Upper lobe of left lung (tissue), 6 donors: ENCODE measurements at regions not wholly inside any gene's neighbourhood (a gene's known extent, or its start where the extent isn't known, plus 50 kb on each side); places are given as distances from the start of the nearest gene placed in this dataset.

Experiments
- ATAC-seq, 2 donors: fragments of 200-7000 bp; cut with Tn5 transposase; one replicate each; pipeline ENCODE4 v1.9.1; 2022; ENCODE audit warnings: mild to moderate bottlenecking in 2 of 2, moderate library complexity in 2 of 2; ENCODE audit not compliant: low FRiP score in 2 of 2
- DNase-seq, 2 donors: peaks; one replicate each; pipeline ENCODE4 v3.0.0-alpha.2; 2019 to 2020
- H3K27ac ChIP-seq, 4 donors: fragments of 200-600 bp; sonication (generic); one replicate each; pipeline ENCODE4 v1.5.1; 2016 to 2019
- H3K27me3 ChIP-seq, 4 donors: fragments of 200-600 bp; sonication (generic); one replicate each; pipeline ENCODE4 v1.5.1; 2017 to 2019
- H3K36me3 ChIP-seq, 4 donors: fragments of 200-600 bp; sonication (generic); one replicate each; pipeline ENCODE4 v1.5.1; 2016 to 2019
- H3K4me1 ChIP-seq, 4 donors: fragments of 200-600 bp; sonication (generic); one replicate each; pipeline ENCODE4 v1.5.1; 2018 to 2019
- H3K4me3 ChIP-seq, 4 donors: fragments of 200-600 bp; sonication (generic); one replicate each; pipeline ENCODE4 v1.5.1; 2017 to 2019; ENCODE audit warnings: mild to moderate bottlenecking in 2 of 4, moderate library complexity in 1 of 4
- H3K9me3 ChIP-seq, 4 donors: fragments of 200-600 bp; sonication (generic); one replicate each; pipeline ENCODE4 v1.5.1; 2018 to 2019
- EP300 ChIP-seq, 4 donors: sonication (generic); formaldehyde crosslinking; IDR thresholded peaks; one replicate each; pipeline ENCODE4 v1.5.1; 2017; ENCODE audit warnings: antibody characterized with exemption in 4 of 4, control low read depth in 2 of 4
- POLR2A ChIP-seq, 4 donors: fragments of 450-650 bp; IDR thresholded peaks; one replicate each; pipeline ENCODE4 v1.5.1; 2016 to 2017; ENCODE audit warnings: antibody characterized with exemption in 4 of 4, mild to moderate bottlenecking in 2 of 4
- POLR2AphosphoS5 ChIP-seq, 2 donors: sonication (generic); formaldehyde crosslinking; IDR thresholded peaks; one replicate each; pipeline ENCODE4 v1.5.1; 2017; ENCODE audit warnings: antibody characterized with exemption in 2 of 2
- WGBS, 2 donors: methylation state at CpG; one replicate each; pipeline ENCODE4 v1.1.5; 2017 to 2018; 5-methylcytosine and 5-hydroxymethylcytosine counted together
- TF ChIP-seq, protein P1 (sequence below), 6 experiments: fragments of 450-650 bp in 4 of 6; fragments of 200-600 bp in 2 of 6; sonication (generic) in 2 of 6; IDR thresholded peaks; one replicate each; pipeline ENCODE4 v1.5.1; 2016 to 2019; ENCODE audit warnings: antibody characterized with exemption in 6 of 6
- donor health status: DM: no; HTN: no; CAD: no; lungs with moderate emphysema.
- donor health status: DM: no; HTN: yes; CAD: no; lungs with severe emphysema.

DNA sequence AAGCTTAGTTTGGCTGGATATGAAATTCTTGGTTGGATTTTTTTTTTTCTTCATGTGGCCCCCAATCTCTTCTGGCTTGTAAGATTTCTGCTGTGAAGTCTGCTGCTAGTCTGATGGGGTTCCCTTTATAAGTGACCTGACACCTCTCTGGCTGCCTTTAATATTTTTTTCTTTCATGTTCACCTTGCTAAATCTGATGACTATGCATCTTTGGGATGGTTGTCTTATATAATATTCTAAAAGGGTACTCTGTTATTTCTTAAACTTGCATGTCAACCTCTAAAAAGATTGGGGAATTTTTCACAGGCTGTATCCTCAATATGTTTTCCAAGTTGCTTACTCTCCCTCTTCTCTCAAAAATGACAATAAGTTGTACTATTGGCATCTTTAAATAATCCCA lies 500.0 kb downstream of the CAAP1 start:
- no peak for ATAC-seq

DNA sequence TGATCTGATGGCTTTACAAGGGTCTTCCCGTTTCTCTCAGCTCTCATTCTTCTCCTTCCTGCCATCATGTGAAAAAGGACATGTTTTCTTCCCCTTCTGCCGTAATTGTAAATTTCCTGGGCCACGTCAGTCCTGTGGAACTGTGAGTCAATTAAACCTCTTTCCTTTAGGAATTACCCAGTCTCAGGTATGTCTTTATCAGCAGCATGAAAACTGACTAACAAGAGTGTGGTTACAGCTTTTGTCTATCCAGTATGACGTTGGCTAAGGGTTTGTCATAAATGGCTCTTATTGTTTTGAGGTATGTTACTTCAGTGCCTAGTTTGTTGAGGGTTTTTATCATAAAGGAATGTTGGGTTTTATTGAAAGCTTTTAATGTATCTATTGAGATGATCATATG lies 501.6 kb downstream of the CAAP1 start:
- no peak for DNase-seq
- H3K9me3 ChIP-seq: peaks cover 0 to 16% (median 5%) of the 10 kb centered on the region in 4 donors
- no peak for ATAC-seq
- no peak overlapping the region for H3K27ac ChIP-seq
- no peaks in the 10 kb centered on the region for H3K4me1 ChIP-seq
- WGBS, 2 donors: 66 to 75% methylated on average over 4 of the region's 4 CpGs
- no peak overlapping the region for H3K4me3 ChIP-seq
- H3K36me3 ChIP-seq: no peaks in the 10 kb centered on the region
- H3K27me3 ChIP-seq: no peaks in the 10 kb centered on the region
- no peak for TF ChIP-seq POLR2A (IDR thresholded peaks at IDR 0.05)
- TF ChIP-seq EP300 (IDR thresholded peaks at IDR 0.05): no peak
- TF ChIP-seq POLR2AphosphoS5 (IDR thresholded peaks at IDR 0.05): no peak
- TF ChIP-seq, protein P1, sequence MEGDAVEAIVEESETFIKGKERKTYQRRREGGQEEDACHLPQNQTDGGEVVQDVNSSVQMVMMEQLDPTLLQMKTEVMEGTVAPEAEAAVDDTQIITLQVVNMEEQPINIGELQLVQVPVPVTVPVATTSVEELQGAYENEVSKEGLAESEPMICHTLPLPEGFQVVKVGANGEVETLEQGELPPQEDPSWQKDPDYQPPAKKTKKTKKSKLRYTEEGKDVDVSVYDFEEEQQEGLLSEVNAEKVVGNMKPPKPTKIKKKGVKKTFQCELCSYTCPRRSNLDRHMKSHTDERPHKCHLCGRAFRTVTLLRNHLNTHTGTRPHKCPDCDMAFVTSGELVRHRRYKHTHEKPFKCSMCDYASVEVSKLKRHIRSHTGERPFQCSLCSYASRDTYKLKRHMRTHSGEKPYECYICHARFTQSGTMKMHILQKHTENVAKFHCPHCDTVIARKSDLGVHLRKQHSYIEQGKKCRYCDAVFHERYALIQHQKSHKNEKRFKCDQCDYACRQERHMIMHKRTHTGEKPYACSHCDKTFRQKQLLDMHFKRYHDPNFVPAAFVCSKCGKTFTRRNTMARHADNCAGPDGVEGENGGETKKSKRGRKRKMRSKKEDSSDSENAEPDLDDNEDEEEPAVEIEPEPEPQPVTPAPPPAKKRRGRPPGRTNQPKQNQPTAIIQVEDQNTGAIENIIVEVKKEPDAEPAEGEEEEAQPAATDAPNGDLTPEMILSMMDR (IDR thresholded peaks at IDR 0.05): no peak

More for the DNA sequence above, 500.0 kb downstream of the CAAP1 start:
- Histone ChIP-seq H3K36me3 (no peaks in the 10 kb centered on the region), H3K4me1 (no peaks in the 10 kb centered on the region), H3K27ac (no peak overlapping the region), H3K9me3 (peaks cover 0 to 16% (median 5%) of the 10 kb centered on the region in 4 donors), H3K27me3 (no peaks in the 10 kb centered on the region), H3K4me3 (no peak overlapping the region)
- TF ChIP-seq, protein P1 (IDR thresholded peaks at IDR 0.05): no peak
- no peak for TF ChIP-seq EP300 (IDR thresholded peaks at IDR 0.05)
- no peak for TF ChIP-seq POLR2A (IDR thresholded peaks at IDR 0.05)
- no peak for TF ChIP-seq POLR2AphosphoS5 (IDR thresholded peaks at IDR 0.05)
- DNase-seq: no peak

DNA sequence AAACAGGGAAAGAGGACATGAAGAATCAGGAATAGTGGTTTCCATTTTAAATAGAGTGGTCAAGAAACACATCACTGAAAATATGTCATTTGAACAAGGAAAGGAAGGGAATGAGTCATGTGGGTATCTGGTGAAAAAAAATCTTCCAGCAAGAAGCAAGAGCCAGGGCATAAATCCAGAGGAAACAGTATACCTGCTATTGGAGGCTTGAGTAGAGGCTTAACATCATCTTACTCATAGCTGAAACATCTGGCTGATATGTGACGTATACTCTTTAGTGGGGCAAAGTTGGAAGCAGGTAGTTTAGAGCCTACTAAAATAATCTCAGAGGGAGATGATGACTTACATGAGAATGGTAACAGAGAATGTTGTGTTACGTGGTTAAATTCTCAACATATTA lies 517.2 kb downstream of the CAAP1 start:
- H3K27ac ChIP-seq: no peak overlapping the region
- ATAC-seq: no peak
- 93 to 94% methylated on average over 2 of the region's 2 CpGs for WGBS, 2 donors
- no peaks in the 10 kb centered on the region for H3K9me3 ChIP-seq
- H3K4me3 ChIP-seq: no peak overlapping the region
- no peaks in the 10 kb centered on the region for H3K4me1 ChIP-seq
- H3K36me3 ChIP-seq: no peaks in the 10 kb centered on the region
- H3K27me3 ChIP-seq: no peaks in the 10 kb centered on the region
- TF ChIP-seq EP300 (IDR thresholded peaks at IDR 0.05) (no peak), POLR2AphosphoS5 (IDR thresholded peaks at IDR 0.05) (no peak), POLR2A (IDR thresholded peaks at IDR 0.05) (no peak)
- TF ChIP-seq, protein P1 (IDR thresholded peaks at IDR 0.05): no peak
- DNase-seq: no peak

DNA sequence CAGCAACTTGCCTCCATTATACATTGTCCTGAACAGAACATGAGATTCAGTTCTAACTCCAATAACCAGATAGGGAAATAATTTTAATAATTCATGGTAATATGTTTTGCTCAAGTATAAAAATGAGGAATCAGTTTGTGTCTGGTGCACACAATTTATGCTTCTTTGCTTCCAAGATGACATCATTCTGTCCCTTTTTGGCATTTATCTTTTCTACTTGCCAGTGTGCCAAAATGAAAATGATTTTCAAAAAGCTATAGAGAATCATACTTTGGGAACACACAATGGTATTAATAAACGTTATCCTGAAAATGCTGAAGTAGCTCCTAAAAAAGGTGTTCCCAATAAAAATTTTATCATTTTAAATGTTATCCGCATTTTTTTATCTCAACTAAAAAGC lies 519.0 kb downstream of the CAAP1 start:
- TF ChIP-seq POLR2A (IDR thresholded peaks at IDR 0.05): no peak
- TF ChIP-seq, protein P1 (IDR thresholded peaks at IDR 0.05): no peak
- no peak for TF ChIP-seq POLR2AphosphoS5 (IDR thresholded peaks at IDR 0.05)
- no peak for TF ChIP-seq EP300 (IDR thresholded peaks at IDR 0.05)
- Histone ChIP-seq H3K36me3 (no peaks in the 10 kb centered on the region), H3K27me3 (no peaks in the 10 kb centered on the region), H3K4me3 (no peak overlapping the region), H3K27ac (no peak overlapping the region), H3K9me3 (no peaks in the 10 kb centered on the region), H3K4me1 (no peaks in the 10 kb centered on the region)
- 84 to 91% methylated on average over 2 of the region's 2 CpGs for WGBS, 2 donors
- DNase-seq: no peak
- ATAC-seq: no peak

DNA sequence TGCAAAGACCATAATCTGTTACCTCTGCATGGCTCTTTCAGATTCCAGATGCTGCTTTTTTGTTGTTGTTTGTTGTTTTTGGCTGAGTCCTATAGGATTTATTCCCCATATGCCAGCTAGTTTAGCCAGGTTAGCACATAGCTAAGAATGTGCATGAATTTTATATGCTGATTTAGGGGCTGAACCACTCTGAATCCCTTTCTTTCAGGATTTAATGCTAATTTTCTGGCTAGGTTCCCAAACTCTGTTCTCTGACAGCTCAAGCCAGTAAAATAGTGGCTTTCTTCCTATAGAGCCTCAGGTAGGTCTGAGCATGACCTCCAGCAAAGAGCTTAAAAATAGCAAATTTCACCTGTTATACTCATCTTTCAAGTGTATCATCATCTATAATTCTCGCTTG lies 521.4 kb downstream of the CAAP1 start:
- no peak for ATAC-seq
- no peak for DNase-seq
- Histone ChIP-seq H3K27ac (no peak overlapping the region), H3K36me3 (no peaks in the 10 kb centered on the region), H3K9me3 (no peaks in the 10 kb centered on the region), H3K4me3 (no peak overlapping the region), H3K4me1 (no peaks in the 10 kb centered on the region), H3K27me3 (no peaks in the 10 kb centered on the region)
- whole genome bisulfite sequencing, 2 donors: 85 to 97% methylated on average over 1 of the region's 1 CpG
- no peak for TF ChIP-seq POLR2AphosphoS5 (IDR thresholded peaks at IDR 0.05)
- TF ChIP-seq, protein P1 (IDR thresholded peaks at IDR 0.05): no peak
- TF ChIP-seq EP300 (IDR thresholded peaks at IDR 0.05): no peak
- TF ChIP-seq POLR2A (IDR thresholded peaks at IDR 0.05): no peak
